Stimulated activated effector memory CD8-positive, alpha-beta T cell treated with anti-CD3 and anti-CD28 coated beads, Interleukin-12 subunit alpha, Interleukin-12 subunit beta, amount 100 ng/mL, for 72 hours (primary cell): ENCODE measurements at regions not wholly inside any gene's neighbourhood (a gene's known extent, or its start where the extent isn't known, plus 50 kb on each side); places are given as distances from the start of the nearest gene placed in this dataset.

ENCODE experiments used
- ATAC-seq: fragments of 150-1000 bp; cut with Tn5 transposase; 2 replicates; pipeline ENCODE4 v1.10.0; 2021
- DNase-seq, 2 donors: peaks; one replicate each; pipeline ENCODE4 v3.0.0; 2021 to 2022; ENCODE audit warnings: low spot score in 2 of 2
- H3K27ac Mint-ChIP-seq: one replicate; pipeline ENCODE4 v1.8.0; 2022; ENCODE audit warnings: mild to moderate bottlenecking, mixed read lengths
- H3K36me3 Mint-ChIP-seq: one replicate; pipeline ENCODE4 v1.8.0; 2022; ENCODE audit warnings: mild to moderate bottlenecking, mixed read lengths
- H3K4me1 Mint-ChIP-seq: one replicate; pipeline ENCODE4 v1.8.0; 2022; ENCODE audit warnings: mixed read lengths
- H3K4me3 Mint-ChIP-seq: one replicate; pipeline ENCODE4 v1.8.0; 2022; ENCODE audit warnings: mild to moderate bottlenecking, mixed read lengths
- H3K9me3 Mint-ChIP-seq: one replicate; pipeline ENCODE4 v1.8.0; 2022; ENCODE audit warnings: mixed read lengths

- no peak for DNase-seq
- H3K4me3 Mint-ChIP-seq: no peak overlapping the region
- ATAC-seq: no peak
- H3K4me1 Mint-ChIP-seq: no peaks in the 10 kb centered on the region
- H3K27ac Mint-ChIP-seq: no peak overlapping the region
- H3K36me3 Mint-ChIP-seq: no peaks in the 10 kb centered on the region
- H3K9me3 Mint-ChIP-seq: no peaks in the 10 kb centered on the region
These were observed 137.7 kb downstream of the KATNIP start for GRCh38 chr16:27687605-27688004.

GRCh38 chr16:27689711-27690110 lies 139.8 kb downstream of the KATNIP start:
- Mint-ChIP-seq H3K36me3 (no peaks in the 10 kb centered on the region), H3K4me1 (no peaks in the 10 kb centered on the region), H3K4me3 (no peak overlapping the region), H3K9me3 (no peaks in the 10 kb centered on the region), H3K27ac (no peak overlapping the region)
- ATAC-seq (no peak), DNase-seq (no peak)

- H3K4me3 Mint-ChIP-seq: no peak overlapping the region
- peak in 1 of 2 donors; percentile 51 for DNase-seq
These were observed 140.7 kb downstream of the KATNIP start for GRCh38 chr16:27690608-27691007.

GRCh38 chr16:27691721-27692120 lies 141.8 kb downstream of the KATNIP start:
- no peaks in the 10 kb centered on the region for H3K9me3 Mint-ChIP-seq
- H3K4me3 Mint-ChIP-seq: no peak overlapping the region
- no peak for ATAC-seq
- H3K36me3 Mint-ChIP-seq: no peaks in the 10 kb centered on the region
- DNase-seq: no peak
- H3K27ac Mint-ChIP-seq: no peak overlapping the region
- no peaks in the 10 kb centered on the region for H3K4me1 Mint-ChIP-seq

More at GRCh38 chr16:27690608-27691007, 140.7 kb downstream of the KATNIP start:
- no peak overlapping the region for H3K27ac Mint-ChIP-seq
- H3K36me3 Mint-ChIP-seq: no peaks in the 10 kb centered on the region
- no peak for ATAC-seq
- H3K9me3 Mint-ChIP-seq: no peaks in the 10 kb centered on the region
- H3K4me1 Mint-ChIP-seq: no peaks in the 10 kb centered on the region

- Mint-ChIP-seq H3K9me3 (no peaks in the 10 kb centered on the region), H3K27ac (no peak overlapping the region), H3K4me1 (no peaks in the 10 kb centered on the region), H3K36me3 (no peaks in the 10 kb centered on the region), H3K4me3 (no peak overlapping the region)
- no peak for DNase-seq
- no peak for ATAC-seq
These were observed 142.6 kb downstream of the KATNIP start for GRCh38 chr16:27692576-27692975.

- H3K4me1 Mint-ChIP-seq: no peaks in the 10 kb centered on the region
These were observed 145.2 kb downstream of the KATNIP start for GRCh38 chr16:27695161-27695560.

GRCh38 chr16:27698266-27698665 lies 148.3 kb downstream of the KATNIP start:
- no peak overlapping the region for H3K27ac Mint-ChIP-seq

More at GRCh38 chr16:27695161-27695560, 145.2 kb downstream of the KATNIP start:
- Mint-ChIP-seq H3K27ac (no peak overlapping the region), H3K9me3 (no peaks in the 10 kb centered on the region), H3K36me3 (peaks cover 6% of the 10 kb centered on the region), H3K4me3 (no peak overlapping the region)
- no peak for DNase-seq
- no peak for ATAC-seq

GRCh38 chr16:27698746-27699145 lies 148.8 kb downstream of the KATNIP start:
- no peak for ATAC-seq
- H3K36me3 Mint-ChIP-seq: peaks cover 6% of the 10 kb centered on the region
- DNase-seq: no peak
- H3K4me3 Mint-ChIP-seq: no peak overlapping the region
- H3K4me1 Mint-ChIP-seq: no peaks in the 10 kb centered on the region
- H3K27ac Mint-ChIP-seq: no peak overlapping the region
- H3K9me3 Mint-ChIP-seq: no peaks in the 10 kb centered on the region

More at GRCh38 chr16:27698266-27698665, 148.3 kb downstream of the KATNIP start:
- no peak for ATAC-seq
- no peak for DNase-seq
- no peaks in the 10 kb centered on the region for H3K9me3 Mint-ChIP-seq
- H3K4me3 Mint-ChIP-seq: no peak overlapping the region
- peaks cover 6% of the 10 kb centered on the region for H3K36me3 Mint-ChIP-seq
- H3K4me1 Mint-ChIP-seq: no peaks in the 10 kb centered on the region

- Mint-ChIP-seq H3K4me1 (no peaks in the 10 kb centered on the region), H3K4me3 (no peak overlapping the region), H3K27ac (no peak overlapping the region), H3K9me3 (no peaks in the 10 kb centered on the region), H3K36me3 (peaks cover 6% of the 10 kb centered on the region)
- DNase-seq (no peak), ATAC-seq (no peak)
These were observed 149.6 kb downstream of the KATNIP start for GRCh38 chr16:27699540-27699939.

GRCh38 chr16:27700304-27700995 lies 150.5 kb downstream of the KATNIP start:
- peaks cover 6% of the 10 kb centered on the region for H3K36me3 Mint-ChIP-seq
- ATAC-seq: no peak
- H3K4me1 Mint-ChIP-seq: no peaks in the 10 kb centered on the region
- no peak for DNase-seq
- H3K9me3 Mint-ChIP-seq: no peaks in the 10 kb centered on the region
- H3K4me3 Mint-ChIP-seq: no peak overlapping the region
- no peak overlapping the region for H3K27ac Mint-ChIP-seq

- Mint-ChIP-seq H3K4me3 (no peak overlapping the region), H3K36me3 (peaks cover 6% of the 10 kb centered on the region), H3K9me3 (no peaks in the 10 kb centered on the region), H3K27ac (no peak overlapping the region), H3K4me1 (no peaks in the 10 kb centered on the region)
- ATAC-seq (no peak), DNase-seq (no peak)
These were observed 151.4 kb downstream of the KATNIP start for GRCh38 chr16:27701381-27701780.

- DNase-seq: no peak
- Mint-ChIP-seq H3K4me1 (no peaks in the 10 kb centered on the region), H3K9me3 (no peaks in the 10 kb centered on the region), H3K36me3 (peaks cover 5% of the 10 kb centered on the region), H3K27ac (no peak overlapping the region), H3K4me3 (no peak overlapping the region)
- no peak for ATAC-seq
These were observed 153.2 kb downstream of the KATNIP start for GRCh38 chr16:27703121-27703520.

GRCh38 chr16:27703545-27703944 lies 153.6 kb downstream of the KATNIP start:
- H3K9me3 Mint-ChIP-seq: no peaks in the 10 kb centered on the region

GRCh38 chr16:27704252-27704651 lies 154.3 kb downstream of the KATNIP start:
- no peak overlapping the region for H3K4me3 Mint-ChIP-seq
- H3K36me3 Mint-ChIP-seq: no peaks in the 10 kb centered on the region
- ATAC-seq (no peak), DNase-seq (no peak)
- no peaks in the 10 kb centered on the region for H3K4me1 Mint-ChIP-seq
- H3K9me3 Mint-ChIP-seq: no peaks in the 10 kb centered on the region
- H3K27ac Mint-ChIP-seq: no peak overlapping the region

More at GRCh38 chr16:27703545-27703944, 153.6 kb downstream of the KATNIP start:
- Mint-ChIP-seq H3K4me3 (no peak overlapping the region), H3K4me1 (no peaks in the 10 kb centered on the region), H3K36me3 (peaks cover under 1% of the 10 kb centered on the region), H3K27ac (peak overlapping the region; percentile 27)
- ATAC-seq (no peak), DNase-seq (no peak)

GRCh38 chr16:27706156-27706865 lies 156.4 kb downstream of the KATNIP start:
- Mint-ChIP-seq H3K36me3 (no peaks in the 10 kb centered on the region), H3K4me3 (no peak overlapping the region), H3K27ac (no peak overlapping the region), H3K4me1 (no peaks in the 10 kb centered on the region), H3K9me3 (no peaks in the 10 kb centered on the region)
- DNase-seq: no peak
- ATAC-seq: no peak
